Liver (tissue), 8 donors: ENCODE measurements at regions not wholly inside any gene's neighbourhood (a gene's known extent, or its start where the extent isn't known, plus 50 kb on each side); places are given as distances from the start of the nearest gene placed in this dataset.

Source experiments
- DNase-seq: peaks from one replicate; pipeline ENCODE4 v3.0.0-alpha.2; 2017; ENCODE audit warnings: low spot score
- H3K27ac ChIP-seq, 2 donors: one replicate each; pipeline ENCODE4 v1.7.0; 2013; ENCODE audit warnings: inconsistent platforms in 2 of 2, low read length in 2 of 2, control low read depth in 1 of 2, low read depth in 1 of 2, mild to moderate bottlenecking in 1 of 2
- H3K27me3 ChIP-seq, 4 donors: one replicate each; pipeline versions ENCODE4 v1.6.1 to v1.7.0; 2013; ENCODE audit warnings: low read length in 3 of 4, inconsistent platforms in 1 of 4, mild to moderate bottlenecking in 1 of 4, moderate library complexity in 1 of 4; ENCODE audit not compliant: control insufficient read depth in 4 of 4, insufficient read depth in 4 of 4
- H3K36me3 ChIP-seq, 4 donors: one replicate each; pipeline versions ENCODE4 v1.6.1 to v1.7.0; 2013; ENCODE audit warnings: low read length in 3 of 4, mild to moderate bottlenecking in 3 of 4, low read depth in 1 of 4, moderate library complexity in 1 of 4; ENCODE audit not compliant: control insufficient read depth in 4 of 4, insufficient read depth in 3 of 4
- H3K4me1 ChIP-seq, 4 donors: one replicate each; pipeline versions ENCODE4 v1.6.1 to v1.7.0; 2013; ENCODE audit warnings: low read length in 3 of 4, mild to moderate bottlenecking in 3 of 4, moderate library complexity in 1 of 4; ENCODE audit not compliant: control insufficient read depth in 4 of 4, insufficient read depth in 4 of 4
- H3K4me3 ChIP-seq, 3 donors: one replicate each; pipeline versions ENCODE4 v1.6.1 to v1.7.0; 2013; ENCODE audit warnings: low read length in 3 of 3, control low read depth in 1 of 3, low read depth in 1 of 3, mild to moderate bottlenecking in 1 of 3
- H3K9ac ChIP-seq, 2 donors: one replicate each; pipeline ENCODE4 v1.7.0; 2013; ENCODE audit warnings: low read length in 2 of 2, mild to moderate bottlenecking in 2 of 2, moderate library complexity in 2 of 2, control low read depth in 1 of 2, low read depth in 1 of 2
- H3K9me3 ChIP-seq, 4 donors: one replicate each; pipeline versions ENCODE4 v1.6.1 to v1.7.0; 2013; ENCODE audit warnings: low read length in 3 of 4; ENCODE audit not compliant: control insufficient read depth in 4 of 4
- ATF3 ChIP-seq: IDR thresholded peaks from 2 replicates; pipeline ENCODE4 v1.6.1; 2016; ENCODE audit warnings: antibody characterized with exemption
- CTCF ChIP-seq: fragments of 150-350 bp; IDR thresholded peaks from 2 replicates; pipeline ENCODE4 v1.5.1; 2017; ENCODE audit warnings: improper control_type of control experiment, low read depth, low read length; ENCODE audit not compliant: missing input control
- EGR1 ChIP-seq, 2 donors: IDR thresholded peaks; 2 replicates each; pipeline ENCODE4 v1.6.1; 2016 to 2018; ENCODE audit warnings: antibody characterized with exemption in 2 of 2, low read depth in 2 of 2
- FOXA1 ChIP-seq: IDR thresholded peaks from 2 replicates; pipeline ENCODE4 v1.6.1; 2016; ENCODE audit warnings: antibody characterized with exemption
- FOXA2 ChIP-seq: IDR thresholded peaks from 2 replicates; pipeline ENCODE4 v1.6.1; 2016; ENCODE audit warnings: antibody characterized with exemption
- GABPA ChIP-seq, 2 donors: IDR thresholded peaks in 1 of 2; conservative IDR thresholded peaks in 1 of 2; 2 replicates each; pipeline ENCODE4 v1.6.1; 2016; ENCODE audit warnings: antibody characterized with exemption in 2 of 2, mild to moderate bottlenecking in 1 of 2, moderate library complexity in 1 of 2
- HNF4A ChIP-seq, 2 donors: conservative IDR thresholded peaks; 2 replicates each; pipeline ENCODE4 v1.6.1; 2016; ENCODE audit warnings: antibody characterized with exemption in 2 of 2, mild to moderate bottlenecking in 2 of 2
- HNF4G ChIP-seq: IDR thresholded peaks from 2 replicates; pipeline ENCODE4 v1.6.1; 2016; ENCODE audit warnings: antibody characterized with exemption
- JUND ChIP-seq, 2 donors: IDR thresholded peaks; 2 replicates each; pipeline ENCODE4 v1.6.1; 2016; ENCODE audit warnings: antibody characterized with exemption in 2 of 2
- MAX ChIP-seq: IDR thresholded peaks from 2 replicates; pipeline ENCODE4 v1.6.1; 2016; ENCODE audit warnings: antibody characterized with exemption
- NR2F2 ChIP-seq: IDR thresholded peaks from 2 replicates; pipeline ENCODE4 v1.6.1; 2016; ENCODE audit warnings: antibody characterized with exemption
- RAD21 ChIP-seq, 2 donors: IDR thresholded peaks; 2 replicates each; pipeline ENCODE4 v1.6.1; 2016; ENCODE audit warnings: antibody characterized with exemption in 2 of 2, mild to moderate bottlenecking in 2 of 2
- REST ChIP-seq: IDR thresholded peaks from 2 replicates; pipeline ENCODE4 v1.6.1; 2016; ENCODE audit warnings: antibody characterized with exemption, mild to moderate bottlenecking
- RXRA ChIP-seq, 2 donors: IDR thresholded peaks; 2 replicates each; pipeline ENCODE4 v1.6.1; 2017 to 2018; ENCODE audit warnings: antibody characterized with exemption in 2 of 2, mild to moderate bottlenecking in 1 of 2
- SP1 ChIP-seq: IDR thresholded peaks from 2 replicates; pipeline ENCODE4 v1.6.1; 2018; ENCODE audit warnings: antibody characterized with exemption, mild to moderate bottlenecking
- TAF1 ChIP-seq: conservative IDR thresholded peaks from 2 replicates; pipeline ENCODE4 v1.6.1; 2016; ENCODE audit warnings: antibody characterized with exemption, mild to moderate bottlenecking
- YY1 ChIP-seq: IDR thresholded peaks from 2 replicates; pipeline ENCODE4 v1.6.1; 2016; ENCODE audit warnings: antibody characterized with exemption, mild to moderate bottlenecking
- ZBTB33 ChIP-seq: IDR thresholded peaks from 2 replicates; pipeline ENCODE4 v1.6.1; 2016; ENCODE audit warnings: antibody characterized with exemption
- WGBS: extraction: QIAGEN DNeasy Blood & Tissue Kit; methylation state at CpG from one replicate; pipeline ENCODE4 v1.1.7; 2013; 5-methylcytosine and 5-hydroxymethylcytosine counted together
- donor health status: healthy.
- donor health status: healthy.
- donor health status: healthy.
- donor health status: healthy.
- donor health status: healthy.

- TF ChIP-seq SP1 (no peak), MAX (no peak), FOXA1 (no peak), REST (no peak), RXRA (IDR thresholded peaks at IDR 0.05) (no peak), RAD21 (IDR thresholded peaks at IDR 0.05) (no peak), ZBTB33 (no peak), HNF4G (no peak), JUND (IDR thresholded peaks at IDR 0.05) (no peak), YY1 (no peak), GABPA (IDR thresholded peaks at IDR 0.05 in 1 of 2, conservative IDR thresholded peaks at IDR 0.05 in 1 of 2) (no peak), FOXA2 (no peak), HNF4A (conservative IDR thresholded peaks at IDR 0.05) (no peak), EGR1 (IDR thresholded peaks at IDR 0.05; ENCODE audit: low read depth in 2 of 2) (no peak), NR2F2 (no peak), CTCF (no peak), TAF1 (no peak)
- DNase-seq = no peak
- no peaks in the 10 kb centered on the region for H3K27me3 ChIP-seq
- 64% methylated on average over 5 of the region's 5 CpGs for WGBS
- no peak overlapping the region for H3K27ac ChIP-seq
- no peaks in the 10 kb centered on the region for H3K4me1 ChIP-seq
- H3K4me3 ChIP-seq = no peak overlapping the region
- no peaks in the 10 kb centered on the region for H3K36me3 ChIP-seq
- no peak overlapping the region for H3K9ac ChIP-seq
- no peaks in the 10 kb centered on the region for H3K9me3 ChIP-seq
These were observed 1042.1 kb upstream of the LCORL start for GRCh38 chr4:19063662-19064061.

GRCh38 chr4:19054916-19055315, 1033.4 kb upstream of the LCORL start:
- Histone ChIP-seq H3K27me3 (no peaks in the 10 kb centered on the region), H3K27ac (no peak overlapping the region), H3K9me3 (no peaks in the 10 kb centered on the region), H3K36me3 (no peaks in the 10 kb centered on the region), H3K4me1 (no peaks in the 10 kb centered on the region), H3K9ac (no peak overlapping the region), H3K4me3 (no peak overlapping the region)
- no peak for DNase-seq
- whole genome bisulfite sequencing = 30% methylated on average over 1 of the region's 1 CpG
- TF ChIP-seq RXRA (IDR thresholded peaks at IDR 0.05) = no peak
- no peak for TF ChIP-seq HNF4A (conservative IDR thresholded peaks at IDR 0.05)
- TF ChIP-seq REST = no peak
- no peak for TF ChIP-seq FOXA1
- TF ChIP-seq ZBTB33 = no peak
- TF ChIP-seq TAF1 = no peak
- TF ChIP-seq NR2F2 = no peak
- no peak for TF ChIP-seq RAD21 (IDR thresholded peaks at IDR 0.05)
- no peak for TF ChIP-seq FOXA2
- TF ChIP-seq HNF4G = no peak
- no peak for TF ChIP-seq MAX
- no peak for TF ChIP-seq ATF3
- TF ChIP-seq SP1 = no peak
- no peak for TF ChIP-seq YY1
- no peak for TF ChIP-seq EGR1 (IDR thresholded peaks at IDR 0.05; ENCODE audit: low read depth in 2 of 2)
